Astrocyte of the spinal cord (primary cell): ENCODE measurements at regions not wholly inside any gene's neighbourhood (a gene's known extent, or its start where the extent isn't known, plus 50 kb on each side); places are given as distances from the start of the nearest gene placed in this dataset.

ENCODE experiments used
- DNase-seq: peaks from one replicate; pipeline ENCODE4 v3.0.0; 2011; ENCODE audit warnings: low read depth, low spot score
- H3K4me3 ChIP-seq: 2 replicates; pipeline ENCODE4 v1.5.1; 2011; ENCODE audit warnings: low read depth, mild to moderate bottlenecking, low read length, moderate library complexity
- CTCF ChIP-seq: IDR thresholded peaks from 2 replicates; pipeline ENCODE4 v1.5.1; 2012; ENCODE audit warnings: low read depth, mild to moderate bottlenecking, low read length, inconsistent platforms
- in situ Hi-C: cut with HindIII; loops from 2 replicates; pipeline ENCODE4 v1.10.0; 2017; ENCODE audit warnings: low sequenced_read_pairs

GRCh38 chr5:175374166-175374875, 69.7 kb downstream of the DRD1 start:
- TF ChIP-seq CTCF = no peak
- no peak overlapping the region for H3K4me3 ChIP-seq
- no peak for DNase-seq
- in situ Hi-C loops = no loop called here

- TF ChIP-seq CTCF = no peak
- in situ Hi-C loops = no loop called here
- no peak for DNase-seq
- H3K4me3 ChIP-seq = no peak overlapping the region
Measured at GRCh38 chr5:175365866-175366265, 78.1 kb downstream of the DRD1 start.

- no peak for TF ChIP-seq CTCF
- no peak for DNase-seq
- in situ Hi-C loops = no loop called here
Measured at GRCh38 chr5:175363300-175363699, 80.7 kb downstream of the DRD1 start.

GRCh38 chr5:175357995-175358394, 86.0 kb downstream of the DRD1 start:
- DNase-seq = no peak
- TF ChIP-seq CTCF = no peak
- H3K4me3 ChIP-seq = no peak overlapping the region
- in situ Hi-C loops = no loop called here

More at GRCh38 chr5:175363300-175363699, 80.7 kb downstream of the DRD1 start:
- H3K4me3 ChIP-seq = no peak overlapping the region

GRCh38 chr5:175356428-175356827, 87.6 kb downstream of the DRD1 start:
- TF ChIP-seq CTCF = no peak
- DNase-seq = no peak
- in situ Hi-C loops = no loop called here

GRCh38 chr5:175354964-175355363, 89.0 kb downstream of the DRD1 start:
- in situ Hi-C loops = no loop called here
- TF ChIP-seq CTCF = no peak
- H3K4me3 ChIP-seq = no peak overlapping the region
- no peak for DNase-seq

More at GRCh38 chr5:175356428-175356827, 87.6 kb downstream of the DRD1 start:
- no peak overlapping the region for H3K4me3 ChIP-seq
